Midbrain (tissue), 1 donor: ENCODE measurements at regions not wholly inside any gene's neighbourhood (a gene's known extent, or its start where the extent isn't known, plus 50 kb on each side); places are given as distances from the start of the nearest gene placed in this dataset.

Experiments used
- DNase-seq: peaks from one replicate; lab custom pipeline; 2025; lab: John Stamatoyannopoulos, UW

DNA sequence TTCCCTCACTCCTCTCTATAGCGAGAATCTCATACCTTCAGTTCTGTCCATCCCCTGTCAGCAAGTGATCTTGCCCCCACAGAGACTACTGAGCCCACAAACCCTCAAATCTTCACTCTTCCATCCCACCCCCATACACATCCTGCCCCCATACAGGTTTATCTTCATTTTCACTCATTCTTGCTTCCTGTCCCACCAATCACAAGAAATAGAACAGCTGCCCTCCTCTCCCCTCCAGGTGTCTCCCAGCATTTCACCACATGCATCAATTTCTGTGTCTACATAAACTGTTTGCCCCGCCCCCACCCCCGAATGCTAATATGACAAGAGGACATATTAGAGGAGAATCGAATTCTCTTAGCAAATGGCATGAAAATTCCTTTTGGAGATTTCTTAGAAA lies 54.9 kb upstream of the CARMIL1 start:
- DNase-seq, result no peak

DNA sequence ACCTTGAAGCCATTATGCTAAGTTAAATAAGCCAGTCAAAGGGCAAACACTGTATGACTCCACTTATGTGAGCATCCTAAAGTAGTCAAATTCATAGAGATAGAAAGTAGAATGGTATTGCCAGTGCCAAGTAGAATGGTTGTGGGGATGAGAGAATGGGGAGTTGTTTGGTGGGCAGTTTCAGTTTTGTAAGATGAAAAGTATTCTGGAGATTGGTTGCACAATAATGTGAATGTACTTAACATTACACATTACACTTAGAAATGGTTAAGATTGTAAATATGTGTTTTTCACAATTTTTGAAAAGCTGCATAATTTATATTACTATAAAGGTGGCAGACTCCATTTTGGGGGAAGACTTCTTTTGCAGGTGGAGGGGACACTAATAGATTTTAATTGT lies 51.3 kb upstream of the CARMIL1 start:
- no peak for DNase-seq
